ENCODE measurements at regions not wholly inside any gene's neighbourhood (a gene's known extent, or its start where the extent isn't known, plus 50 kb on each side); places are given as distances from the start of the nearest gene placed in this dataset.

GRCh38 chr6:90448836-90449235 lies 138.0 kb downstream of the MAP3K7 start:
- Histone ChIP-seq H3K9me3 (ENCODE audit: insufficient read depth, low read depth, low read length) (no peaks in the 10 kb centered on the region), H3K4me1 (ENCODE audit: insufficient read depth, low read length) (no peaks in the 10 kb centered on the region), H3K4me2 (ENCODE audit: low read length) (no peak overlapping the region), H3K9ac (ENCODE audit: low read length) (no peak overlapping the region), H3K36me3 (ENCODE audit: insufficient read depth, low read length) (no peaks in the 10 kb centered on the region), H3K27me3 (ENCODE audit: insufficient read depth, low read length) (peaks cover 5% of the 10 kb centered on the region), H3K4me3 (ENCODE audit: insufficient read depth, low read depth, low read length) (no peak overlapping the region), H3K79me2 (ENCODE audit: insufficient read depth, low read length) (no peaks in the 10 kb centered on the region), H3K27ac (ENCODE audit: low read depth, low read length) (no peak overlapping the region), H2AFZ (ENCODE audit: low read depth, low read length) (no peak overlapping the region), H4K20me1 (ENCODE audit: insufficient read depth, low read length) (no peaks in the 10 kb centered on the region)
- no peaks in the 10 kb centered on the region for H3K27me3 Mint-ChIP-seq (ENCODE audit: low read depth, unreplicated experiment)
- no peaks in the 10 kb centered on the region for H3K9me3 Mint-ChIP-seq (ENCODE audit: unreplicated experiment)
- no peaks in the 10 kb centered on the region for H3K4me1 Mint-ChIP-seq (ENCODE audit: low read depth, unreplicated experiment)
- no peaks in the 10 kb centered on the region for H3K36me3 Mint-ChIP-seq (ENCODE audit: low read depth, unreplicated experiment)
- FAIRE-seq (no peak), DNase-seq (ENCODE audit: low read depth) (no peak)
- no peak for TF ChIP-seq EZH2 (IDR thresholded peaks at IDR 0.05; ENCODE audit: insufficient read depth, low read length)
- TF ChIP-seq, protein P1, sequence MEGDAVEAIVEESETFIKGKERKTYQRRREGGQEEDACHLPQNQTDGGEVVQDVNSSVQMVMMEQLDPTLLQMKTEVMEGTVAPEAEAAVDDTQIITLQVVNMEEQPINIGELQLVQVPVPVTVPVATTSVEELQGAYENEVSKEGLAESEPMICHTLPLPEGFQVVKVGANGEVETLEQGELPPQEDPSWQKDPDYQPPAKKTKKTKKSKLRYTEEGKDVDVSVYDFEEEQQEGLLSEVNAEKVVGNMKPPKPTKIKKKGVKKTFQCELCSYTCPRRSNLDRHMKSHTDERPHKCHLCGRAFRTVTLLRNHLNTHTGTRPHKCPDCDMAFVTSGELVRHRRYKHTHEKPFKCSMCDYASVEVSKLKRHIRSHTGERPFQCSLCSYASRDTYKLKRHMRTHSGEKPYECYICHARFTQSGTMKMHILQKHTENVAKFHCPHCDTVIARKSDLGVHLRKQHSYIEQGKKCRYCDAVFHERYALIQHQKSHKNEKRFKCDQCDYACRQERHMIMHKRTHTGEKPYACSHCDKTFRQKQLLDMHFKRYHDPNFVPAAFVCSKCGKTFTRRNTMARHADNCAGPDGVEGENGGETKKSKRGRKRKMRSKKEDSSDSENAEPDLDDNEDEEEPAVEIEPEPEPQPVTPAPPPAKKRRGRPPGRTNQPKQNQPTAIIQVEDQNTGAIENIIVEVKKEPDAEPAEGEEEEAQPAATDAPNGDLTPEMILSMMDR (IDR thresholded peaks at IDR 0.05; ENCODE audit: insufficient read depth, low read depth, low read length) = no peak
- no peak overlapping the region for H3K4me3 Mint-ChIP-seq (ENCODE audit: unreplicated experiment)
- H3K27ac Mint-ChIP-seq (ENCODE audit: unreplicated experiment) = no peak overlapping the region

DNA sequence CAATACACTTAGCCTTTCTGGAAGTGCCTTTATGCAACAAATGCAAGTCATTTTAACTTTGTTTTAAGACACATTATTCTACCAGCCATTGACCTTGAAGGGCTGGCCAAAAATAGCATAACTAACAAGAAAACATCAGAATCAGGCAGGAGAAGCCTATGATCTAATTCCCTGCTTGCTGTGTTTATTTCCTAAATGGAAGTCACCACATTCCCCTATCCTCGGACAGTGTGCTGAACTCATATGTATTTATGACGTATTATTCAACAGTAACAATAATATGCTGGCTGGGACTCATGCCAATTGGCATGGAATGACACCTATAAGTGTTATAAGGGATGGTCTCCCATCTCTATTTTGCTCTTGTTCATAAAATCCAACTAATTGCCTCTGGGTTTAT lies 140.7 kb downstream of the MAP3K7 start:
- H3K27ac ChIP-seq (ENCODE audit: low read depth, low read length) = no peak overlapping the region
- FAIRE-seq (no peak), DNase-seq (ENCODE audit: low read depth) (peak; percentile 31)
- H3K9me3 ChIP-seq (ENCODE audit: insufficient read depth, low read depth, low read length) = no peaks in the 10 kb centered on the region
- TF ChIP-seq, protein P1 (IDR thresholded peaks at IDR 0.05; ENCODE audit: insufficient read depth, low read depth, low read length) = no peak
- TF ChIP-seq EZH2 (IDR thresholded peaks at IDR 0.05; ENCODE audit: insufficient read depth, low read length) = no peak
- H4K20me1 ChIP-seq (ENCODE audit: insufficient read depth, low read length) = no peaks in the 10 kb centered on the region
- Mint-ChIP-seq H3K9me3 (ENCODE audit: unreplicated experiment) (no peaks in the 10 kb centered on the region), H3K27ac (ENCODE audit: unreplicated experiment) (no peak overlapping the region), H3K4me1 (ENCODE audit: low read depth, unreplicated experiment) (no peaks in the 10 kb centered on the region), H3K27me3 (ENCODE audit: low read depth, unreplicated experiment) (peaks cover 5% of the 10 kb centered on the region), H3K36me3 (ENCODE audit: low read depth, unreplicated experiment) (no peaks in the 10 kb centered on the region), H3K4me3 (ENCODE audit: unreplicated experiment) (no peak overlapping the region)
- H3K27me3 ChIP-seq (ENCODE audit: insufficient read depth, low read length) = peaks cover 10% of the 10 kb centered on the region
- H2AFZ ChIP-seq (ENCODE audit: low read depth, low read length) = no peak overlapping the region
- H3K4me1 ChIP-seq (ENCODE audit: insufficient read depth, low read length) = no peaks in the 10 kb centered on the region
- H3K4me2 ChIP-seq (ENCODE audit: low read length) = no peak overlapping the region
- no peaks in the 10 kb centered on the region for H3K36me3 ChIP-seq (ENCODE audit: insufficient read depth, low read length)
- H3K79me2 ChIP-seq (ENCODE audit: insufficient read depth, low read length) = no peaks in the 10 kb centered on the region
- H3K9ac ChIP-seq (ENCODE audit: low read length) = no peak overlapping the region
- H3K4me3 ChIP-seq (ENCODE audit: insufficient read depth, low read depth, low read length) = no peak overlapping the region

DNA sequence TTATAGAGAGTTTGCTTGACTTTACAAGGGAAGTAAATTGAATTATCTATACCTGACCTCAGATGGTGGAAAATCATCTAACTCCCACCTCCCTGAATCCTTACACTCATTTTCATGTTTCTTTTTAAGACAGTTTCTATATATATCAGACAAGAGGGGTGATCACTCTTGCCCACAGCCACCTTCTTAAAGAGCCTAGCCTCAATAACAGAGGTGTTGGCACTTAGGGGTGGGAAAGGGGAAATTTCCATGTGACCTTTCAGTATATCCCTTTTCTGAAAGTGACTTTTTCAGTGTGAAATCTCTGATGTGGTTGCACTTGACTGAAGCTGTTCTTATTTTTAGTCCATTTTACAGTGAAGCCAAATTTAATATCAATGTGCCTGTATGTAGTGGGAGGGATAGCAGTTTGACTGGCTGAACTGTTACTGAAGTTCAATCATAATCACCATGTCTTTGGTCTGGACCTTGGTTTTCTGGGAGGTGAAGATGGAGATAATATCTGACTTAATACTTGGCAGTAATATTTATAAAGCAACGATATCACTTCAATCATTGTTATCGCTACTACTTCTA lies 141.3 kb downstream of the MAP3K7 start:
- Histone ChIP-seq H3K9me3 (ENCODE audit: insufficient read depth, low read depth, low read length) (no peaks in the 10 kb centered on the region), H3K4me2 (ENCODE audit: low read length) (no peak overlapping the region), H3K27me3 (ENCODE audit: insufficient read depth, low read length) (peaks cover 12% of the 10 kb centered on the region), H3K36me3 (ENCODE audit: insufficient read depth, low read length) (no peaks in the 10 kb centered on the region), H3K27ac (ENCODE audit: low read depth, low read length) (no peak overlapping the region), H4K20me1 (ENCODE audit: insufficient read depth, low read length) (no peaks in the 10 kb centered on the region), H3K4me1 (ENCODE audit: insufficient read depth, low read length) (no peaks in the 10 kb centered on the region), H3K9ac (ENCODE audit: low read length) (no peak overlapping the region), H3K79me2 (ENCODE audit: insufficient read depth, low read length) (no peaks in the 10 kb centered on the region), H3K4me3 (ENCODE audit: insufficient read depth, low read depth, low read length) (no peak overlapping the region), H2AFZ (ENCODE audit: low read depth, low read length) (no peak overlapping the region)
- Mint-ChIP-seq H3K4me1 (ENCODE audit: low read depth, unreplicated experiment) (no peaks in the 10 kb centered on the region), H3K27me3 (ENCODE audit: low read depth, unreplicated experiment) (peaks cover 5% of the 10 kb centered on the region), H3K36me3 (ENCODE audit: low read depth, unreplicated experiment) (no peaks in the 10 kb centered on the region), H3K9me3 (ENCODE audit: unreplicated experiment) (no peaks in the 10 kb centered on the region), H3K4me3 (ENCODE audit: unreplicated experiment) (no peak overlapping the region), H3K27ac (ENCODE audit: unreplicated experiment) (no peak overlapping the region)
- FAIRE-seq (no peak), DNase-seq (ENCODE audit: low read depth) (no peak)
- no peak for TF ChIP-seq EZH2 (IDR thresholded peaks at IDR 0.05; ENCODE audit: insufficient read depth, low read length)
- TF ChIP-seq, protein P1 (IDR thresholded peaks at IDR 0.05; ENCODE audit: insufficient read depth, low read depth, low read length) = no peak
